ENCODE measurements at regions not wholly inside any gene's neighbourhood (a gene's known extent, or its start where the extent isn't known, plus 50 kb on each side); places are given as distances from the start of the nearest gene placed in this dataset.

GRCh38 chr2:114032705-114033104 is 142.8 kb downstream of the ACTR3 start:
- H3K4me3 ChIP-seq: no peak overlapping the region
- H3K27me3 ChIP-seq (ENCODE audit: control insufficient read depth in 3 of 3, insufficient read depth in 3 of 3, low read length in 2 of 3): no peaks in the 10 kb centered on the region
- no peak overlapping the region for H3K9ac ChIP-seq (ENCODE audit: insufficient read depth in 1 of 2, low read length in 2 of 2)
- no peaks in the 10 kb centered on the region for H3K4me1 ChIP-seq (ENCODE audit: control insufficient read depth in 5 of 5, insufficient read depth in 5 of 5, low read length in 5 of 5)
- H3K27ac ChIP-seq (ENCODE audit: low read depth in 1 of 2, low read length in 1 of 2): no peak overlapping the region
- no peak for DNase-seq
- no peak for TF ChIP-seq CTCF (IDR thresholded peaks at IDR 0.05; ENCODE audit: control extremely low read depth, extremely low read depth)
- H3K36me3 ChIP-seq (ENCODE audit: control insufficient read depth in 4 of 4, insufficient read depth in 4 of 4, low read length in 4 of 4): no peaks in the 10 kb centered on the region
- WGBS, 2 donors: 60 to 69% methylated on average over 4 of the region's 4 CpGs
- H3K9me3 ChIP-seq (ENCODE audit: control insufficient read depth in 4 of 4, insufficient read depth in 3 of 4, low read length in 3 of 4): peaks cover 0 to 4% (median 0%) of the 10 kb centered on the region in 4 donors
- no peak for ATAC-seq (ENCODE audit: insufficient read depth, low FRiP score)

DNA sequence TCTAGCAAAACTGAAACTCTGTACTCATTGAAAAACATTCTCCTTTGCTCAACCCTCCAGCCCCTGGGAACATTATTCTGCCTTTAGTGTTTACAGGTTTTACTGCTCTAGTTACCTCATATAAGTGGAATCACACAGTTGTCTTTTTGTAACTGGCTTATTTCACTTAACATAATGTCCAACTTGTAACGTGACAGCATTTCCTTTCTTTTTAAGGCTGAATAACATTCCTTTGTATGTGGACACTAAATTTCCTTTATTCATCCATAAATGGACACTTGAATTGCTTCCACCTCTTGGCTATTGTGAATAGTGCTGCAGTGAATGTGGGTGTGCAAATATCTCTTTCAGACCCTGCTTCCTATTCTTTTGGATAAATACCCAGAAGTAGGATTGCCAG is 144.9 kb downstream of the ACTR3 start:
- no peaks in the 10 kb centered on the region for H3K27me3 ChIP-seq (ENCODE audit: control insufficient read depth in 3 of 3, insufficient read depth in 3 of 3, low read length in 2 of 3)
- H3K27ac ChIP-seq (ENCODE audit: low read depth in 1 of 2, low read length in 1 of 2): no peak overlapping the region
- no peak overlapping the region for H3K4me3 ChIP-seq
- 18 to 28% methylated on average over 1 of the region's 1 CpG for WGBS, 2 donors
- no peaks in the 10 kb centered on the region for H3K9me3 ChIP-seq (ENCODE audit: control insufficient read depth in 4 of 4, insufficient read depth in 3 of 4, low read length in 3 of 4)
- H3K4me1 ChIP-seq (ENCODE audit: control insufficient read depth in 5 of 5, insufficient read depth in 5 of 5, low read length in 5 of 5): no peaks in the 10 kb centered on the region
- TF ChIP-seq CTCF (IDR thresholded peaks at IDR 0.05; ENCODE audit: control extremely low read depth, extremely low read depth): no peak
- H3K36me3 ChIP-seq (ENCODE audit: control insufficient read depth in 4 of 4, insufficient read depth in 4 of 4, low read length in 4 of 4): no peaks in the 10 kb centered on the region
- no peak for ATAC-seq (ENCODE audit: insufficient read depth, low FRiP score)
- no peak overlapping the region for H3K9ac ChIP-seq (ENCODE audit: insufficient read depth in 1 of 2, low read length in 2 of 2)
- no peak for DNase-seq

DNA sequence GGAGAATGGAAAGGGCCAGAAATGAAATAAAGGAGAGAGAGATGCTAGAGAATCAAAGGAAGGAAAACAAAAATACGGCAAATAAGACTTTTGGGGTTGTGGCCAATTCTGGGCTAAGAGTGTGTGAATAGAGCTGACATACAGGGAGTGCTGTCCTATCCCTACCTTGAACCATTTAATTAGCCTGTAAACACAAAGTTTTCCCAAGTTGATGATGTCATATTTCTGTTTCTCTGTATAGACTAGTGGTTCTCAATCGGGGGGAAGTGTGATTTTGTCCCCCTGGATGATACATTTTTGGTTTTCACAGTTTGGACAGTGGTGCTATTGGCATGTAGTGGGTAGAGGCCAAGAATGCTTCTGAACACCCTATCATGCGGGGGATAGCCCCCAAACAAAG is 148.8 kb downstream of the ACTR3 start:
- Histone ChIP-seq H3K36me3 (ENCODE audit: control insufficient read depth in 4 of 4, insufficient read depth in 4 of 4, low read length in 4 of 4) (no peaks in the 10 kb centered on the region), H3K27me3 (ENCODE audit: control insufficient read depth in 3 of 3, insufficient read depth in 3 of 3, low read length in 2 of 3) (no peaks in the 10 kb centered on the region), H3K9ac (ENCODE audit: insufficient read depth in 1 of 2, low read length in 2 of 2) (no peak overlapping the region), H3K9me3 (ENCODE audit: control insufficient read depth in 4 of 4, insufficient read depth in 3 of 4, low read length in 3 of 4) (no peaks in the 10 kb centered on the region), H3K4me1 (ENCODE audit: control insufficient read depth in 5 of 5, insufficient read depth in 5 of 5, low read length in 5 of 5) (no peaks in the 10 kb centered on the region), H3K27ac (ENCODE audit: low read depth in 1 of 2, low read length in 1 of 2) (no peak overlapping the region), H3K4me3 (no peak overlapping the region)
- TF ChIP-seq CTCF (IDR thresholded peaks at IDR 0.05; ENCODE audit: control extremely low read depth, extremely low read depth): no peak
- ATAC-seq (ENCODE audit: insufficient read depth, low FRiP score): no peak
- WGBS, 2 donors: 86% methylated on average over 3 of the region's 3 CpGs
- DNase-seq: no peak

DNA sequence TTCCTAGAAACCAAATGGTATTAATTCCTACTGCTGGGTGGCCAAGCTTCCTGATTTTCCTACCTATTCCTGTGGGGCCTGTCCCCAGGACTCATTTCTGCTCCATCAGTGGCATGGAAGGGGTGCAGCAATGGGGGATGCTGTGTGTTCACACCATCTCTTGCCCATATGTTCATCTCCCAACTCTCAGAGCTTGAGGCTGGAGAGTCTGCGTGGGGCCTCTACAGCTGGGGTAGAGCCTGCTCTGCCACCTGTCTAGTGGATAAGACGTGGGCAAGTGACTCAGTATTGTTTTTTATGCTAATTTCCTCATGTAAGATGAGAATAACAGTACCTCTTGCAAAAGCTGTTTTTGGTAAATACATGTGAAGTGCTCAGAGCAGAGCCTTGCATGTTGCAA is 149.8 kb downstream of the ACTR3 start:
- TF ChIP-seq CTCF (IDR thresholded peaks at IDR 0.05; ENCODE audit: control extremely low read depth, extremely low read depth): no peak
- Histone ChIP-seq H3K9me3 (ENCODE audit: control insufficient read depth in 4 of 4, insufficient read depth in 3 of 4, low read length in 3 of 4) (no peaks in the 10 kb centered on the region), H3K4me3 (no peak overlapping the region), H3K27me3 (ENCODE audit: control insufficient read depth in 3 of 3, insufficient read depth in 3 of 3, low read length in 2 of 3) (no peaks in the 10 kb centered on the region), H3K36me3 (ENCODE audit: control insufficient read depth in 4 of 4, insufficient read depth in 4 of 4, low read length in 4 of 4) (no peaks in the 10 kb centered on the region), H3K4me1 (ENCODE audit: control insufficient read depth in 5 of 5, insufficient read depth in 5 of 5, low read length in 5 of 5) (no peaks in the 10 kb centered on the region), H3K9ac (ENCODE audit: insufficient read depth in 1 of 2, low read length in 2 of 2) (no peak overlapping the region), H3K27ac (ENCODE audit: low read depth in 1 of 2, low read length in 1 of 2) (no peak overlapping the region)
- ATAC-seq (ENCODE audit: insufficient read depth, low FRiP score) (no peak), DNase-seq (no peak)
- WGBS, 2 donors: 69 to 73% methylated on average over 2 of the region's 2 CpGs

Data from lung (tissue), 11 donors.